ENCODE measurements at regions not wholly inside any gene's neighbourhood (a gene's known extent, or its start where the extent isn't known, plus 50 kb on each side); places are given as distances from the start of the nearest gene placed in this dataset.
A peak's percentile ranks its signal among the peaks of the same experiment; 100 is the strongest.
"Not testable (repeated sequence)": the region's sequence is repeated elsewhere in the genome, so short reads cannot be mapped to it uniquely, and the experiment has no call there.

GRCh38 chr13:74289861-74290773 lies 155.9 kb upstream of the KLF12 start:
- peak; percentile 28 for DNase-seq (ENCODE audit: low read depth)

- DNase-seq (ENCODE audit: low read depth): no peak
Measured at GRCh38 chr13:74289107-74289506, 154.9 kb upstream of the KLF12 start.

GRCh38 chr13:74288361-74288911 lies 154.2 kb upstream of the KLF12 start:
- no peak for DNase-seq (ENCODE audit: low read depth)

GRCh38 chr13:74287724-74288169 lies 153.5 kb upstream of the KLF12 start:
- peak; percentile 46 for DNase-seq (ENCODE audit: low read depth)

GRCh38 chr13:74280795-74281490 lies 146.7 kb upstream of the KLF12 start:
- DNase-seq (ENCODE audit: low read depth): no peak

GRCh38 chr13:74280093-74280794 lies 146.0 kb upstream of the KLF12 start:
- no peak for DNase-seq (ENCODE audit: low read depth)

- no peak for DNase-seq (ENCODE audit: low read depth)
Measured at GRCh38 chr13:74278901-74279300, 144.7 kb upstream of the KLF12 start.

- no peak for DNase-seq (ENCODE audit: low read depth)
Measured at GRCh38 chr13:74274916-74275315, 140.7 kb upstream of the KLF12 start.

- DNase-seq (ENCODE audit: low read depth): no peak
Measured at GRCh38 chr13:74273581-74273980, 139.4 kb upstream of the KLF12 start.

GRCh38 chr13:74272826-74273225 lies 138.6 kb upstream of the KLF12 start:
- DNase-seq (ENCODE audit: low read depth): no peak

- peak; percentile 35 for DNase-seq (ENCODE audit: low read depth)
Measured at GRCh38 chr13:74270018-74270417, 135.8 kb upstream of the KLF12 start.

- DNase-seq (ENCODE audit: low read depth): no peak
Measured at GRCh38 chr13:74266861-74267260, 132.7 kb upstream of the KLF12 start.

GRCh38 chr13:74266309-74266708 lies 132.1 kb upstream of the KLF12 start:
- no peak for DNase-seq (ENCODE audit: low read depth)

- DNase-seq (ENCODE audit: low read depth): no peak
Measured at GRCh38 chr13:74264333-74264732, 130.1 kb upstream of the KLF12 start.

GRCh38 chr13:74260420-74260819 lies 126.2 kb upstream of the KLF12 start:
- DNase-seq (ENCODE audit: low read depth): not testable (repeated sequence)

GRCh38 chr13:74259641-74260040 lies 125.4 kb upstream of the KLF12 start:
- DNase-seq (ENCODE audit: low read depth): no peak

GRCh38 chr13:74258961-74259360 lies 124.8 kb upstream of the KLF12 start:
- DNase-seq (ENCODE audit: low read depth): no peak

GRCh38 chr13:74256969-74257368 lies 122.8 kb upstream of the KLF12 start:
- no peak for DNase-seq (ENCODE audit: low read depth)

- DNase-seq (ENCODE audit: low read depth): no peak
Measured at GRCh38 chr13:74253161-74253560, 119.0 kb upstream of the KLF12 start.

GRCh38 chr13:74251778-74252519 lies 117.7 kb upstream of the KLF12 start:
- no peak for DNase-seq (ENCODE audit: low read depth)

GRCh38 chr13:74250738-74251190 lies 116.6 kb upstream of the KLF12 start:
- peak; percentile 61 for DNase-seq (ENCODE audit: low read depth)
